Liver (tissue), 3 donors: ENCODE measurements at regions not wholly inside any gene's neighbourhood (a gene's known extent, or its start where the extent isn't known, plus 50 kb on each side); places are given as distances from the start of the nearest gene placed in this dataset.

Experiments
- CTCF ChIP-seq: fragments of 150-350 bp; IDR thresholded peaks from 2 replicates; pipeline ENCODE4 v1.5.1; 2017; ENCODE audit warnings: improper control_type of control experiment, low read depth, low read length; ENCODE audit not compliant: missing input control
- FOXA1 ChIP-seq: IDR thresholded peaks from 2 replicates; pipeline ENCODE4 v1.6.1; 2016; ENCODE audit warnings: antibody characterized with exemption
- FOXA2 ChIP-seq: IDR thresholded peaks from 2 replicates; pipeline ENCODE4 v1.6.1; 2016; ENCODE audit warnings: antibody characterized with exemption
- GABPA ChIP-seq, 2 donors: IDR thresholded peaks in 1 of 2; conservative IDR thresholded peaks in 1 of 2; 2 replicates each; pipeline ENCODE4 v1.6.1; 2016; ENCODE audit warnings: antibody characterized with exemption in 2 of 2, mild to moderate bottlenecking in 1 of 2, moderate library complexity in 1 of 2
- HNF4G ChIP-seq: IDR thresholded peaks from 2 replicates; pipeline ENCODE4 v1.6.1; 2016; ENCODE audit warnings: antibody characterized with exemption
- MAX ChIP-seq: IDR thresholded peaks from 2 replicates; pipeline ENCODE4 v1.6.1; 2016; ENCODE audit warnings: antibody characterized with exemption
- REST ChIP-seq: IDR thresholded peaks from 2 replicates; pipeline ENCODE4 v1.6.1; 2016; ENCODE audit warnings: antibody characterized with exemption, mild to moderate bottlenecking
- RXRA ChIP-seq, 2 donors: IDR thresholded peaks; 2 replicates each; pipeline ENCODE4 v1.6.1; 2017 to 2018; ENCODE audit warnings: antibody characterized with exemption in 2 of 2, mild to moderate bottlenecking in 1 of 2
- SP1 ChIP-seq: IDR thresholded peaks from 2 replicates; pipeline ENCODE4 v1.6.1; 2018; ENCODE audit warnings: antibody characterized with exemption, mild to moderate bottlenecking
- YY1 ChIP-seq: IDR thresholded peaks from 2 replicates; pipeline ENCODE4 v1.6.1; 2016; ENCODE audit warnings: antibody characterized with exemption, mild to moderate bottlenecking
- TF ChIP-seq, protein P1 (sequence below): IDR thresholded peaks from 2 replicates; pipeline ENCODE4 v1.6.1; 2016; ENCODE audit warnings: antibody characterized with exemption
- donor health status: healthy.
- donor health status: healthy.

GRCh38 chr4:138857416-138857815 lies 158.2 kb upstream of the NOCT start:
- TF ChIP-seq CTCF (no peak), FOXA2 (no peak), REST (no peak), RXRA (IDR thresholded peaks at IDR 0.05) (no peak), YY1 (no peak), HNF4G (no peak), SP1 (no peak), FOXA1 (no peak), GABPA (IDR thresholded peaks at IDR 0.05 in 1 of 2, conservative IDR thresholded peaks at IDR 0.05 in 1 of 2) (no peak), MAX (no peak)
- TF ChIP-seq, protein P1, sequence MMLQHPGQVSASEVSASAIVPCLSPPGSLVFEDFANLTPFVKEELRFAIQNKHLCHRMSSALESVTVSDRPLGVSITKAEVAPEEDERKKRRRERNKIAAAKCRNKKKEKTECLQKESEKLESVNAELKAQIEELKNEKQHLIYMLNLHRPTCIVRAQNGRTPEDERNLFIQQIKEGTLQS, result no peak
